HCT116 (cell line): ENCODE measurements at regions not wholly inside any gene's neighbourhood (a gene's known extent, or its start where the extent isn't known, plus 50 kb on each side); places are given as distances from the start of the nearest gene placed in this dataset.
"Not testable (repeated sequence)": the region's sequence is repeated elsewhere in the genome, so short reads cannot be mapped to it uniquely, and the experiment has no call there.

Experiments
- ATAC-seq: fragments of 200-7000 bp; cut with Tn5 transposase; 2 replicates; pipeline ENCODE4 v1.9.1; 2020; ENCODE audit warnings: mild to moderate bottlenecking, moderate library complexity
- BruUV-seq: library from RNA; stranded (reverse); fragments of 400-500 nt; replicated peaks from 2 replicates; lab custom pipeline; 2021; lab: Mats Ljungman, UMichigan
- CTCF ChIA-PET: fragments of 300-600 bp; sonication (Branson Sonifier 250); formaldehyde crosslinking; loops from one replicate; lab custom pipeline; 2021; ENCODE audit warnings: antibody characterized with exemption; lab: Charles Lee
- POLR2A ChIA-PET: fragments of 300-600, 350-600 bp; sonication (Branson Sonifier 250); formaldehyde crosslinking; loops from one replicate; lab custom pipeline; 2021; ENCODE audit warnings: antibody characterized with exemption; lab: Charles Lee
- RAD21 ChIA-PET, 2 experiments: fragments of 300-600 bp; sonication (Branson Sonifier 250); formaldehyde crosslinking; loops; one replicate each; lab custom pipeline; 2023; ENCODE audit warnings: low total read pairs in 2 of 2; ENCODE audit not compliant: uncharacterized antibody in 2 of 2, unreplicated experiment in 2 of 2, low non-redundant PET in 1 of 2; lab: Charles Lee
- DNase-seq: peaks from one replicate; pipeline ENCODE4 v3.0.0-alpha.2; 2010; ENCODE audit warnings: low read depth, low spot score
- H2AFZ ChIP-seq: fragments of 200-600 bp; shearing (Covaris generic), sonication (generic); 2 replicates; pipeline ENCODE4 v1.6.1; 2017; ENCODE audit warnings: low read depth, mixed run types, mixed read lengths, antibody characterized with exemption, low read length; ENCODE audit not compliant: poor library complexity, severe bottlenecking
- H3K27ac ChIP-seq: 2 replicates; pipeline ENCODE4 v1.5.1; 2012; ENCODE audit warnings: low read depth, low read length
- H3K27me3 ChIP-seq: fragments of 200-600 bp; sonication (generic); 2 replicates; pipeline ENCODE4 v1.6.1; 2016; ENCODE audit warnings: mixed run types, low read length, mixed read lengths; ENCODE audit not compliant: insufficient read depth
- H3K36me3 ChIP-seq, 2 experiments: fragments of 200-500 bp in 1 of 2; fragments of 200-600 bp in 1 of 2; sonication (Bioruptor generic) in 1 of 2; sonication (generic) in 1 of 2; 2 replicates each; pipeline versions ENCODE4 v1.5.1 to v1.6.1; 2014 to 2016; ENCODE audit warnings: low read length in 2 of 2, inconsistent platforms in 1 of 2, mixed read lengths in 1 of 2, mixed run types in 1 of 2; ENCODE audit not compliant: insufficient read depth in 2 of 2, control insufficient read depth in 1 of 2
- H3K4me1 ChIP-seq, 2 experiments: fragments of 200-600 bp in 1 of 2; sonication (generic) in 1 of 2; 2 replicates each; pipeline versions ENCODE4 v1.5.1 to v1.6.1; 2012 to 2017; ENCODE audit warnings: low read length in 2 of 2, inconsistent platforms in 1 of 2, mild to moderate bottlenecking in 1 of 2, mixed read lengths in 1 of 2, mixed run types in 1 of 2, moderate library complexity in 1 of 2; ENCODE audit not compliant: insufficient read depth in 2 of 2, control insufficient read depth in 1 of 2
- H3K4me2 ChIP-seq: fragments of 200-600 bp; sonication (generic); 2 replicates; pipeline ENCODE4 v1.6.1; 2017; ENCODE audit warnings: mixed run types, low read length, mixed read lengths
- H3K4me3 ChIP-seq, 2 experiments: fragments of 200-600 bp in 1 of 2; sonication (generic) in 1 of 2; replicated peaks in 1 of 2; 2 replicates each; pipeline ENCODE4 v1.5.1; 2011 to 2016; ENCODE audit warnings: low read length in 2 of 2, control low read depth in 1 of 2, low read depth in 1 of 2, mild to moderate bottlenecking in 1 of 2, mixed read lengths in 1 of 2, mixed run types in 1 of 2
- H3K79me2 ChIP-seq: fragments of 200-600 bp; sonication (generic); 2 replicates; pipeline ENCODE4 v1.6.1; 2017; ENCODE audit warnings: mild to moderate bottlenecking, mixed run types, low read length, moderate library complexity, mixed read lengths; ENCODE audit not compliant: insufficient read depth
- H3K9ac ChIP-seq: fragments of 200-600 bp; sonication (generic); 2 replicates; pipeline ENCODE4 v1.6.1; 2016; ENCODE audit warnings: low read length, mixed read lengths
- H3K9me2 ChIP-seq: fragments of 200-600 bp; sonication (generic), shearing (Covaris generic); 2 replicates; pipeline ENCODE4 v1.6.1; 2017; ENCODE audit warnings: mixed run types, mild to moderate bottlenecking, moderate library complexity; ENCODE audit not compliant: insufficient read depth
- H3K9me3 ChIP-seq, 2 experiments: fragments of 200-500 bp in 1 of 2; fragments of 200-600 bp in 1 of 2; sonication (Bioruptor generic) in 1 of 2; sonication (generic) in 1 of 2; 2 replicates each; pipeline ENCODE4 v1.6.1; 2014 to 2017; ENCODE audit warnings: low read length in 2 of 2, mixed read lengths in 2 of 2, inconsistent platforms in 1 of 2, low read depth in 1 of 2, mild to moderate bottlenecking in 1 of 2, mixed run types in 1 of 2, moderate library complexity in 1 of 2; ENCODE audit not compliant: control insufficient read depth in 1 of 2, insufficient read depth in 1 of 2
- H4K20me1 ChIP-seq: fragments of 200-600 bp; sonication (generic), shearing (Covaris generic); 2 replicates; pipeline ENCODE4 v1.6.1; 2017; ENCODE audit warnings: mixed run types, mild to moderate bottlenecking, moderate library complexity; ENCODE audit not compliant: insufficient read depth
- CEBPB ChIP-seq: IDR thresholded peaks from 2 replicates; pipeline ENCODE4 v1.6.1; 2012; ENCODE audit warnings: low read depth
- EGR1 ChIP-seq: IDR thresholded peaks from 2 replicates; pipeline ENCODE4 v1.6.1; 2012; ENCODE audit warnings: low read depth
- EZH2phosphoT487 ChIP-seq: fragments of 200-600 bp; IDR thresholded peaks from 2 replicates; pipeline ENCODE4 v1.6.1; 2018; ENCODE audit warnings: antibody characterized with exemption, borderline replicate concordance
- JUND ChIP-seq: IDR thresholded peaks from 2 replicates; pipeline ENCODE4 v1.6.1; 2012
- RAD21 ChIP-seq: IDR thresholded peaks from 2 replicates; pipeline ENCODE4 v1.6.1; 2012; ENCODE audit warnings: low read depth, mild to moderate bottlenecking
- REST ChIP-seq: IDR thresholded peaks from 2 replicates; pipeline ENCODE4 v1.6.1; 2012; ENCODE audit warnings: low read depth
- TCF7L2 ChIP-seq: IDR thresholded peaks from 2 replicates; pipeline ENCODE4 v1.7.0; 2011; ENCODE audit warnings: borderline replicate concordance, inconsistent platforms; ENCODE audit not compliant: insufficient read depth, insufficient read length; ENCODE audit errors: extremely low read depth
- ZNF274 ChIP-seq: fragments of 200-500 bp; sonication (Bioruptor generic); IDR thresholded peaks from 2 replicates; pipeline ENCODE4 v1.6.1; 2014; ENCODE audit warnings: mild to moderate bottlenecking, low read depth, low read length, inconsistent platforms
- intact Hi-C: fragments of 100-400 bp; cut with micrococcal nuclease; formaldehyde crosslinking; loops from 2 replicates; pipeline ENCODE4 v1.10.0; 2022

GRCh38 chr9:105007143-105007542 is 79.2 kb upstream of the ABCA1 start:
- no peak overlapping the region for H3K9ac ChIP-seq
- CTCF ChIA-PET, result no interaction called here
- DNase-seq, result no peak

GRCh38 chr9:105010089-105010488 is 82.1 kb upstream of the ABCA1 start:
- ATAC-seq, H2AFZ ChIP-seq, H3K4me1 ChIP-seq, H3K36me3 ChIP-seq, CTCF ChIA-PET, DNase-seq, intact Hi-C loops, H3K79me2 ChIP-seq, BruUV-seq, H3K9me2 ChIP-seq, H3K9ac ChIP-seq, H3K4me2 ChIP-seq, H3K27ac ChIP-seq, H4K20me1 ChIP-seq, RAD21 ChIA-PET, H3K27me3 ChIP-seq, POLR2A ChIA-PET, H3K4me3 ChIP-seq, H3K9me3 ChIP-seq: not testable (repeated sequence)

More at GRCh38 chr9:105007143-105007542, 79.2 kb upstream of the ABCA1 start:
- Histone ChIP-seq H4K20me1 (no peaks in the 10 kb centered on the region), H3K4me1 (no peaks in the 10 kb centered on the region), H3K9me3 (no peaks in the 10 kb centered on the region), H3K79me2 (no peaks in the 10 kb centered on the region), H2AFZ (no peak overlapping the region), H3K4me3 (no peak overlapping the region), H3K27ac (no peak overlapping the region), H3K36me3 (no peaks in the 10 kb centered on the region), H3K4me2 (no peak overlapping the region), H3K9me2 (no peaks in the 10 kb centered on the region), H3K27me3 (no peaks in the 10 kb centered on the region)
- intact Hi-C loops, result no loop called here
- no peak for ATAC-seq
- ChIA-PET POLR2A (no interaction called here), RAD21 (no interaction called here)
- TF ChIP-seq CEBPB, result peak; percentile 21; the same call in 1 of the 2 replicates
- no peak for TF ChIP-seq TCF7L2
- BruUV-seq, result no TSS peak

GRCh38 chr9:105021917-105022316 is 94.0 kb upstream of the ABCA1 start:
- intact Hi-C loops, result no loop called here
- no peak for ATAC-seq
- Histone ChIP-seq H3K4me2 (no peak overlapping the region), H3K9ac (no peak overlapping the region), H3K27ac (no peak overlapping the region), H3K4me1 (no peaks in the 10 kb centered on the region), H3K4me3 (no peak overlapping the region), H4K20me1 (no peaks in the 10 kb centered on the region), H2AFZ (no peak overlapping the region), H3K79me2 (no peaks in the 10 kb centered on the region), H3K9me2 (no peaks in the 10 kb centered on the region), H3K9me3 (no peaks in the 10 kb centered on the region), H3K27me3 (no peaks in the 10 kb centered on the region), H3K36me3 (no peaks in the 10 kb centered on the region)
- POLR2A ChIA-PET, result no interaction called here
- TF ChIP-seq EZH2phosphoT487, result no peak
- no peak for TF ChIP-seq JUND
- no peak for TF ChIP-seq RAD21
- TF ChIP-seq ZNF274, result no peak
- no peak for TF ChIP-seq TCF7L2
- no peak for TF ChIP-seq REST
- TF ChIP-seq EGR1, result no peak
- no TSS peak for BruUV-seq
- no peak for DNase-seq
- RAD21 ChIA-PET, result no interaction called here
- CTCF ChIA-PET, result no interaction called here
